ENCODE measurements at regions not wholly inside any gene's neighbourhood (a gene's known extent, or its start where the extent isn't known, plus 50 kb on each side); places are given as distances from the start of the nearest gene placed in this dataset.

DNA sequence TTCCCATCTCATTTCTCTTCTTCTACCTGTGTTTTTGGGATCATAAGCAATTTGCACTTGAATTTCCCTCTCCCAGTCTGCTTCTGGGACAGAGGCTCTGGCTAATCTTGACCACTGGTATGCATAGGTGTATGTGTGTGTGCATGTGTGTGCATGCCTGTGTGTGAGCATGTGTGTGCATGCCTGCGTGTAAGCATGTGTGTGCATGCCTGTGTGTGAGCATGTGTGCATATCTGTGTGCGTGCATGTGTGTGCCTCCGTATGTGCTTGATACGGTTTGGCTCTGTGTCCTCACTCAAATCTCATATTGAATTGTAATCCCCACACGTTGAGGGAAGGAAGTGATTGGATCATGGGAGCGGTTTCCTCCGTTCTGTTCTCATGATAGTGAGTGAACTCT is 77.7 kb downstream of the HAPSTR1 start:
- TF ChIP-seq EP300 (IDR thresholded peaks at IDR 0.05; ENCODE audit: low read depth) (no peak), POLR2AphosphoS5 (IDR thresholded peaks at IDR 0.05) (no peak), POLR2A (IDR thresholded peaks at IDR 0.05) (no peak)
- TF ChIP-seq, protein P1, sequence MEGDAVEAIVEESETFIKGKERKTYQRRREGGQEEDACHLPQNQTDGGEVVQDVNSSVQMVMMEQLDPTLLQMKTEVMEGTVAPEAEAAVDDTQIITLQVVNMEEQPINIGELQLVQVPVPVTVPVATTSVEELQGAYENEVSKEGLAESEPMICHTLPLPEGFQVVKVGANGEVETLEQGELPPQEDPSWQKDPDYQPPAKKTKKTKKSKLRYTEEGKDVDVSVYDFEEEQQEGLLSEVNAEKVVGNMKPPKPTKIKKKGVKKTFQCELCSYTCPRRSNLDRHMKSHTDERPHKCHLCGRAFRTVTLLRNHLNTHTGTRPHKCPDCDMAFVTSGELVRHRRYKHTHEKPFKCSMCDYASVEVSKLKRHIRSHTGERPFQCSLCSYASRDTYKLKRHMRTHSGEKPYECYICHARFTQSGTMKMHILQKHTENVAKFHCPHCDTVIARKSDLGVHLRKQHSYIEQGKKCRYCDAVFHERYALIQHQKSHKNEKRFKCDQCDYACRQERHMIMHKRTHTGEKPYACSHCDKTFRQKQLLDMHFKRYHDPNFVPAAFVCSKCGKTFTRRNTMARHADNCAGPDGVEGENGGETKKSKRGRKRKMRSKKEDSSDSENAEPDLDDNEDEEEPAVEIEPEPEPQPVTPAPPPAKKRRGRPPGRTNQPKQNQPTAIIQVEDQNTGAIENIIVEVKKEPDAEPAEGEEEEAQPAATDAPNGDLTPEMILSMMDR (IDR thresholded peaks at IDR 0.05) = no peak
- intact Hi-C loops (cut with DNase I; ENCODE audit: low total_unique reads) = no loop called here
- no peak for DNase-seq
- no peaks in the 10 kb centered on the region for H3K27me3 ChIP-seq
- WGBS, 2 donors (ENCODE audit: low coverage in 1 of 2) = 73 to 80% methylated on average over 3 to 7 of the region's 7 CpGs
- H3K4me3 ChIP-seq = no peak overlapping the region
- H3K9me3 ChIP-seq = no peaks in the 10 kb centered on the region
- H3K4me1 ChIP-seq = no peaks in the 10 kb centered on the region
- H3K36me3 ChIP-seq = no peaks in the 10 kb centered on the region
- in situ Hi-C loops (cut with MboI; ENCODE audit: low pct_ligation_motif_present in 1 of 4, low pct_unique_long_range_greater_than_20kb in 1 of 4, low sequenced_read_pairs in 3 of 4) = loop anchor here in 2 of 4 donors (10.0 to 25.0 kb wide), 2 partner anchors 993 to 1016 kb away; partner anchors contain the start of gene GRIN2A (in 1 of the 2)
- no peak overlapping the region for H3K27ac ChIP-seq

GRCh38 chr16:9170470-9170869 is 79.0 kb downstream of the HAPSTR1 start:
- no peak overlapping the region for H3K4me3 ChIP-seq
- TF ChIP-seq POLR2AphosphoS5 (IDR thresholded peaks at IDR 0.05) (no peak), POLR2A (IDR thresholded peaks at IDR 0.05) (no peak), EP300 (IDR thresholded peaks at IDR 0.05; ENCODE audit: low read depth) (no peak)
- TF ChIP-seq, protein P1 (IDR thresholded peaks at IDR 0.05) = no peak
- intact Hi-C loops (cut with DNase I; ENCODE audit: low total_unique reads) = no loop called here
- H3K4me1 ChIP-seq = no peaks in the 10 kb centered on the region
- in situ Hi-C loops (cut with MboI; ENCODE audit: low pct_ligation_motif_present in 1 of 4, low pct_unique_long_range_greater_than_20kb in 1 of 4, low sequenced_read_pairs in 3 of 4) = loop anchor here in 1 of 4 donors (25.0 kb wide), 1 partner anchor 992 kb away; no protein-coding TSS in a partner anchor
- H3K27me3 ChIP-seq = no peaks in the 10 kb centered on the region
- no peaks in the 10 kb centered on the region for H3K36me3 ChIP-seq
- H3K27ac ChIP-seq = no peak overlapping the region
- 63 to 78% methylated on average over 10 to 12 of the region's 12 CpGs for WGBS, 2 donors (ENCODE audit: low coverage in 1 of 2)
- H3K9me3 ChIP-seq = no peaks in the 10 kb centered on the region
- DNase-seq = no peak

DNA sequence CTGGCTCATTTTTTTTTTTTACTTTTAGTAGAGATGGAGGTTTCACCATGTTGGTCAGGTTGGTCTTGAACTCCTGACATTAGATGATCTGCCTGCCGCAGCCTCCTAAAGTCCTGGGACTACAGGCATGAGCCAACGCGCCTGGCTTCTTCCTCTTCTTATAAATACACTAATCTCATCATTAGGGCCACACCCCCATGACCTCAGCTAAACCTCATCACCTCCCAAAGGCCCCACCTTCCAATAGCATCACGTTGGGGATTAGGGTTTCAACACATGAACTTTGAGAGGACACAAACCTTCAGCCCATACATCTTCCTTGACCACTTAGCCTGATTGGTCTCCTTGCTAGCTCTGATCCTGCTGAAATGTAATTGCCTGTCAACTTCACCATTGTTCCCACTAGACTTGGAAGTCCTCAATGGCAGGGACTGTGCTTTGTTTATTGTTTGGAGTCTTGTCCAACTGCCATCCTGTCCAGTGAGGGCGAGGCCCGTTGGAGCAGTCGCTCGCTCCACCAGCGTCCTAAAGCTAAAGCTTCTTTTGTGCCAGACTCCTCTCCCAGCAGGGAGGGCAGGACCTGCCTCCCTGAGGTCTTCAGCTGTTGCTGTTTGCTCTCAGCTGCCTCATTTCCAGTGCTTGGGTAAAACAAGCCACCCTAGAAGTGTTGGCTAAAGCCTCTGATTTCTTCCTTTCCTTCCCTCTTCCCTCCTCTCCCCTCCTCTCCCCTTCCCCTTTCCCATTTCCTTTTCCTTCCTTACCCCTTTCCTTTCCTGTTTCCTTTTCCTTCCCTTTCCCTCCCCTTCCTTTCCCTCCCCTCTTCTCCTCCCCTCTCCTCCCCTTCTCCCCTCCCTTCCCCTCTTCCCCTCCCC is 85.3 kb downstream of the HAPSTR1 start:
- TF ChIP-seq EP300 (IDR thresholded peaks at IDR 0.05; ENCODE audit: low read depth) = no peak
- TF ChIP-seq POLR2A (IDR thresholded peaks at IDR 0.05) = no peak
- TF ChIP-seq, protein P1 (IDR thresholded peaks at IDR 0.05) = no peak
- no peak for TF ChIP-seq POLR2AphosphoS5 (IDR thresholded peaks at IDR 0.05)
- H3K4me3 ChIP-seq = no peak overlapping the region
- H3K27me3 ChIP-seq = no peaks in the 10 kb centered on the region
- intact Hi-C loops (cut with DNase I; ENCODE audit: low total_unique reads) (no loop called here), in situ Hi-C loops (cut with MboI; ENCODE audit: low pct_ligation_motif_present in 1 of 4, low pct_unique_long_range_greater_than_20kb in 1 of 4, low sequenced_read_pairs in 3 of 4) (no loop called here)
- no peak overlapping the region for H3K27ac ChIP-seq
- no peaks in the 10 kb centered on the region for H3K9me3 ChIP-seq
- DNase-seq = no peak
- 40 to 54% methylated on average over 3 to 9 of the region's 9 CpGs for WGBS, 2 donors (ENCODE audit: low coverage in 1 of 2)
- H3K36me3 ChIP-seq = no peaks in the 10 kb centered on the region
- no peaks in the 10 kb centered on the region for H3K4me1 ChIP-seq

GRCh38 chr16:9177861-9178260 is 86.4 kb downstream of the HAPSTR1 start:
- Histone ChIP-seq H3K4me3 (no peak overlapping the region), H3K4me1 (no peaks in the 10 kb centered on the region), H3K27ac (no peak overlapping the region), H3K36me3 (no peaks in the 10 kb centered on the region), H3K9me3 (no peaks in the 10 kb centered on the region), H3K27me3 (no peaks in the 10 kb centered on the region)
- 81% methylated on average over 6 of the region's 6 CpGs; no CpG with 5 or more reads in 1 of the 2 donors for WGBS, 2 donors (ENCODE audit: low coverage in 1 of 2)
- in situ Hi-C loops (cut with MboI; ENCODE audit: low pct_ligation_motif_present in 1 of 4, low pct_unique_long_range_greater_than_20kb in 1 of 4, low sequenced_read_pairs in 3 of 4) (no loop called here), intact Hi-C loops (cut with DNase I; ENCODE audit: low total_unique reads) (no loop called here)
- DNase-seq = no peak
- TF ChIP-seq, protein P1 (IDR thresholded peaks at IDR 0.05) = no peak
- TF ChIP-seq POLR2A (IDR thresholded peaks at IDR 0.05) (no peak), EP300 (IDR thresholded peaks at IDR 0.05; ENCODE audit: low read depth) (no peak), POLR2AphosphoS5 (IDR thresholded peaks at IDR 0.05) (no peak)
